DOHH2 (cell line): ENCODE measurements at regions not wholly inside any gene's neighbourhood (a gene's known extent, or its start where the extent isn't known, plus 50 kb on each side); places are given as distances from the start of the nearest gene placed in this dataset.

Experiments
- H3F3A ChIP-seq: fragments of 200-600 bp; sonication (generic), shearing (Covaris generic); 2 replicates; pipeline ENCODE4 v1.6.0; 2016; ENCODE audit warnings: antibody characterized with exemption, mild to moderate bottlenecking; ENCODE audit not compliant: control insufficient read depth, insufficient read depth
- H3K27ac ChIP-seq: fragments of 200-600 bp; sonication (generic); 2 replicates; pipeline ENCODE4 v1.5.1; 2014; ENCODE audit warnings: low read depth, mild to moderate bottlenecking, low read length, moderate library complexity
- H3K27me3 ChIP-seq: fragments of 200-600 bp; sonication (generic); 2 replicates; pipeline ENCODE4 v1.6.1; 2014; ENCODE audit warnings: mild to moderate bottlenecking, low read length, mixed read lengths; ENCODE audit not compliant: control insufficient read depth
- H3K36me3 ChIP-seq: fragments of 200-600 bp; sonication (generic); 2 replicates; pipeline ENCODE4 v1.6.1; 2014; ENCODE audit warnings: mild to moderate bottlenecking, low read length, moderate library complexity, mixed read lengths; ENCODE audit not compliant: control insufficient read depth
- H3K4me1 ChIP-seq: fragments of 200-600 bp; sonication (generic); 2 replicates; pipeline ENCODE4 v1.6.1; 2014; ENCODE audit warnings: mild to moderate bottlenecking, low read length, mixed read lengths; ENCODE audit not compliant: control insufficient read depth
- H3K4me2 ChIP-seq: fragments of 200-600 bp; sonication (generic); 2 replicates; pipeline ENCODE4 v1.6.0; 2014; ENCODE audit warnings: mild to moderate bottlenecking, low read length, moderate library complexity
- H3K4me3 ChIP-seq: fragments of 200-600 bp; sonication (generic); 2 replicates; pipeline ENCODE4 v1.5.1; 2014; ENCODE audit warnings: mild to moderate bottlenecking, low read length, mixed read lengths
- H3K79me2 ChIP-seq: fragments of 200-600 bp; sonication (generic); 2 replicates; pipeline ENCODE4 v1.6.1; 2014; ENCODE audit warnings: mild to moderate bottlenecking, low read length, mixed read lengths; ENCODE audit not compliant: control insufficient read depth
- H3K9me2 ChIP-seq: fragments of 200-600 bp; sonication (generic); replicated peaks from 2 replicates; pipeline ENCODE4 v1.6.1; 2014; ENCODE audit warnings: mild to moderate bottlenecking, low read length, mixed read lengths; ENCODE audit not compliant: control insufficient read depth
- H3K9me3 ChIP-seq: fragments of 200-600 bp; sonication (generic); 2 replicates; pipeline ENCODE4 v1.6.1; 2014; ENCODE audit warnings: antibody characterized with exemption, low read length, mixed read lengths; ENCODE audit not compliant: control insufficient read depth, insufficient read depth
- H4K20me1 ChIP-seq: fragments of 200-600 bp; sonication (generic); 2 replicates; pipeline ENCODE4 v1.6.0; 2014; ENCODE audit warnings: low read depth, mild to moderate bottlenecking, antibody characterized with exemption, low read length, moderate library complexity; ENCODE audit not compliant: control insufficient read depth, insufficient read depth
- EZH2phosphoT487 ChIP-seq: fragments of 200-600 bp; sonication (generic); IDR thresholded peaks from 2 replicates; pipeline ENCODE4 v1.6.1; 2017; ENCODE audit warnings: borderline replicate concordance, mild to moderate bottlenecking, antibody characterized with exemption, low read length, moderate library complexity, mixed read lengths
- TF ChIP-seq, protein P1 (sequence below): fragments of 200-600 bp; sonication (generic); IDR thresholded peaks from one replicate; pipeline ENCODE4 v1.5.1; 2014; ENCODE audit warnings: antibody characterized with exemption, mild to moderate bottlenecking, low read depth, low read length; ENCODE audit not compliant: poor library complexity, severe bottlenecking

DNA sequence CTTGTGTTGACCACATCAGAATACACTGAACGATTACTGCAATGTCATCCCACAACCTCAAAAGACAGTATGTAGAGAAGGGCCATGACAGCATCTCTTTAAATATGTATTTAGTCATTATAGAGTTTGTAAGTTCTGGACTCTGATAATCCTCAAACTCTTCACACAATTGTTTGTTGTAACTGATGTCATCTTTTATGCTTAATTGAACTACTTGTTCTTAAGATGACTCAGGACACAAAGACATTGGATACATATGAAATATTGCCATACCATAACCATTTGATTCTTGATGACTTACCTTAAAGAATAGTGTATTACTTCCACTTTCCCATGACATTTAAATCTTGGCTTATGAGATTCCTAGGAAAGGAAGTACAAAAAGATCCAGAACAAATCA, 347.6 kb downstream of the KLF5 start:
- no peak for TF ChIP-seq EZH2phosphoT487
- TF ChIP-seq, protein P1, sequence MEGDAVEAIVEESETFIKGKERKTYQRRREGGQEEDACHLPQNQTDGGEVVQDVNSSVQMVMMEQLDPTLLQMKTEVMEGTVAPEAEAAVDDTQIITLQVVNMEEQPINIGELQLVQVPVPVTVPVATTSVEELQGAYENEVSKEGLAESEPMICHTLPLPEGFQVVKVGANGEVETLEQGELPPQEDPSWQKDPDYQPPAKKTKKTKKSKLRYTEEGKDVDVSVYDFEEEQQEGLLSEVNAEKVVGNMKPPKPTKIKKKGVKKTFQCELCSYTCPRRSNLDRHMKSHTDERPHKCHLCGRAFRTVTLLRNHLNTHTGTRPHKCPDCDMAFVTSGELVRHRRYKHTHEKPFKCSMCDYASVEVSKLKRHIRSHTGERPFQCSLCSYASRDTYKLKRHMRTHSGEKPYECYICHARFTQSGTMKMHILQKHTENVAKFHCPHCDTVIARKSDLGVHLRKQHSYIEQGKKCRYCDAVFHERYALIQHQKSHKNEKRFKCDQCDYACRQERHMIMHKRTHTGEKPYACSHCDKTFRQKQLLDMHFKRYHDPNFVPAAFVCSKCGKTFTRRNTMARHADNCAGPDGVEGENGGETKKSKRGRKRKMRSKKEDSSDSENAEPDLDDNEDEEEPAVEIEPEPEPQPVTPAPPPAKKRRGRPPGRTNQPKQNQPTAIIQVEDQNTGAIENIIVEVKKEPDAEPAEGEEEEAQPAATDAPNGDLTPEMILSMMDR = no peak
- H3F3A ChIP-seq = no peaks in the 10 kb centered on the region
- H3K27me3 ChIP-seq = no peaks in the 10 kb centered on the region
- no peaks in the 10 kb centered on the region for H3K79me2 ChIP-seq
- H3K9me3 ChIP-seq = no peaks in the 10 kb centered on the region
- no peak overlapping the region for H3K4me2 ChIP-seq
- H4K20me1 ChIP-seq = no peaks in the 10 kb centered on the region
- no peak overlapping the region for H3K27ac ChIP-seq
- H3K9me2 ChIP-seq = no peaks in the 10 kb centered on the region
- no peaks in the 10 kb centered on the region for H3K4me1 ChIP-seq
- no peak overlapping the region for H3K4me3 ChIP-seq
- H3K36me3 ChIP-seq = no peaks in the 10 kb centered on the region

DNA sequence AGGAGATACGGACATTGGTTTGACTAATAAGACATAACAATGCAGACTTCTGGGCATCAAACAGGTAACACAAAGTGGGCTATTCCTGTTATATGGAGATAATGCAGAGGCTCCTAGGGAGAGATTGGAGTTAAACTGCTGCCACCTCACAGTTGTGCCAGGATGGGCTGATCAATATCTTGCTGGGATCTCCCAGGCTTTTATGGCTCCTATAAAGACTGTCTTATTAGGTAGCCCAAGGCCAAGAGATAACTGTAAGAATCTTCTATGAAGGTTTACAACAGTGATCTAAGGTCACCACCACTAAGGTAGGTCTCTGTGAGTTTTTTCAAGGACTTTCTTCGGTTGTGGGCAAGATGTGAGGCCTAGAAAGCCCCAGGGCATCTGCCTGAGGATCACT, 345.8 kb downstream of the KLF5 start:
- TF ChIP-seq, protein P1 = no peak
- TF ChIP-seq EZH2phosphoT487 = no peak
- no peaks in the 10 kb centered on the region for H3K79me2 ChIP-seq
- no peaks in the 10 kb centered on the region for H3K36me3 ChIP-seq
- no peaks in the 10 kb centered on the region for H3K9me3 ChIP-seq
- H3K4me1 ChIP-seq = no peaks in the 10 kb centered on the region
- no peaks in the 10 kb centered on the region for H4K20me1 ChIP-seq
- no peaks in the 10 kb centered on the region for H3K27me3 ChIP-seq
- H3K4me3 ChIP-seq = no peak overlapping the region
- H3K4me2 ChIP-seq = no peak overlapping the region
- H3F3A ChIP-seq = no peaks in the 10 kb centered on the region
- H3K27ac ChIP-seq = no peak overlapping the region
- no peaks in the 10 kb centered on the region for H3K9me2 ChIP-seq

DNA sequence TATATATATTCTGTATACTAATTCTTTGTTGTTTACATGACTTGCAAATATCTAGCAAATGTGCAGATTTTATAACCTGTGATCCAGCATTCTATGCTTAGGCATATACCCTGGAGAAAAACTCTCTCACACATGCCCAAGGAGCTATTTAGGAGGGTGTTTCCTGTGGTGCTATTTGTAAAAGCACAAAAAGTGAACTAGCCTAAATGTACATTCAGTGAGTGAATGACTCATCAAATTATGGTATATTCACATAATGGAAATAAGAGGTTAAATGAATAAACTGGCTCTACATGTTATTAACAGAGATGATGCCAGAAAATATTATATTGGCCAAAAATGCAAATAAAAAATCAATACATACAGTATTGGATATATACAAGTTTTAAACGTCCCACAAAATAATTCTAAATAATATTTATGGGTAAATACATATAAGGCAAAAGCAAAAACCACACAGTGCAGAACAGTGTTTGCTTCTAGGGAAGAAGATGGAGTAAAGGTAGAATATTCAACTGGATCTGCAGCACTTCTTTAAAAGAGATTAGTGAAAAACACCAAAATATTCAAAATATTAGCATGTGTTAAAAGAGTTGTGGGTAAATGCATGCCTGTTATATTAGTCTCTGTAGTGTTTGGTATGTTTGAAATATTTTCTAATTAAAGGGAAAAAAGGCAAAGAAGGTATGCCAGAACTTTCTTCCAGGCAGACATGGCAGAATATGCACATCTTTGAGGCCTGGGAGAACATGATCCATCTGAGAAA, 344.7 kb downstream of the KLF5 start:
- TF ChIP-seq, protein P1 = no peak
- no peak for TF ChIP-seq EZH2phosphoT487
- H3K4me1 ChIP-seq = no peaks in the 10 kb centered on the region
- no peak overlapping the region for H3K4me3 ChIP-seq
- H3K27ac ChIP-seq = no peak overlapping the region
- no peaks in the 10 kb centered on the region for H3K79me2 ChIP-seq
- no peaks in the 10 kb centered on the region for H3K27me3 ChIP-seq
- no peak overlapping the region for H3K4me2 ChIP-seq
- H3K9me3 ChIP-seq = no peaks in the 10 kb centered on the region
- H4K20me1 ChIP-seq = no peaks in the 10 kb centered on the region
- H3F3A ChIP-seq = no peaks in the 10 kb centered on the region
- no peaks in the 10 kb centered on the region for H3K9me2 ChIP-seq
- no peaks in the 10 kb centered on the region for H3K36me3 ChIP-seq
